Astrocyte of the cerebellum (primary cell): ENCODE measurements at regions not wholly inside any gene's neighbourhood (a gene's known extent, or its start where the extent isn't known, plus 50 kb on each side); places are given as distances from the start of the nearest gene placed in this dataset.

Experiments used
- DNase-seq: peaks from one replicate; pipeline ENCODE4 v3.0.0-alpha.2; 2011; ENCODE audit warnings: low read depth
- H3K4me3 ChIP-seq: 2 replicates; pipeline ENCODE4 v1.5.1; 2011; ENCODE audit warnings: mild to moderate bottlenecking, low read depth, low read length, moderate library complexity
- in situ Hi-C: cut with HindIII; loops from 2 replicates; pipeline ENCODE4 v1.10.0; 2017; ENCODE audit warnings: low sequenced_read_pairs
- TF ChIP-seq, protein P1 (sequence below): IDR thresholded peaks from 2 replicates; pipeline ENCODE4 v1.5.1; 2012; ENCODE audit warnings: low read length, low read depth, moderate library complexity, mild to moderate bottlenecking; ENCODE audit errors: missing control alignments

DNA sequence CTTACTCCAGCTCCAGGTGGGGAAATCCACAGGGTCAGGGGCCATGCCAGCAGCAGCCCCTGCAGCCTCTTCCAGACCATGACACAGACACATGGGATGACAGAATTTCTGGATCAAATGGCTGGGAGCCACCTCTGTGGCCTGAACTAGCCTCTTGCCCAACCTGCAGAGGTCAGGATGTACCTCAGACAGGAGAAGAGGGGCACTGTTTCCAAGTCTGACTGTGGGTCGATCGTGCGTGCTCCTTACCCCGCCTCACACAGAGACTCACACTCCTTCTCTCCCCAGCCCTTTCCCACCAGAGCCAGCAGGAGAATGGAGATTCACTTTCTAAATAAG, 131.9 kb downstream of the FAM43A start:
- no peak for DNase-seq
- H3K4me3 ChIP-seq = no peak overlapping the region
- TF ChIP-seq, protein P1, sequence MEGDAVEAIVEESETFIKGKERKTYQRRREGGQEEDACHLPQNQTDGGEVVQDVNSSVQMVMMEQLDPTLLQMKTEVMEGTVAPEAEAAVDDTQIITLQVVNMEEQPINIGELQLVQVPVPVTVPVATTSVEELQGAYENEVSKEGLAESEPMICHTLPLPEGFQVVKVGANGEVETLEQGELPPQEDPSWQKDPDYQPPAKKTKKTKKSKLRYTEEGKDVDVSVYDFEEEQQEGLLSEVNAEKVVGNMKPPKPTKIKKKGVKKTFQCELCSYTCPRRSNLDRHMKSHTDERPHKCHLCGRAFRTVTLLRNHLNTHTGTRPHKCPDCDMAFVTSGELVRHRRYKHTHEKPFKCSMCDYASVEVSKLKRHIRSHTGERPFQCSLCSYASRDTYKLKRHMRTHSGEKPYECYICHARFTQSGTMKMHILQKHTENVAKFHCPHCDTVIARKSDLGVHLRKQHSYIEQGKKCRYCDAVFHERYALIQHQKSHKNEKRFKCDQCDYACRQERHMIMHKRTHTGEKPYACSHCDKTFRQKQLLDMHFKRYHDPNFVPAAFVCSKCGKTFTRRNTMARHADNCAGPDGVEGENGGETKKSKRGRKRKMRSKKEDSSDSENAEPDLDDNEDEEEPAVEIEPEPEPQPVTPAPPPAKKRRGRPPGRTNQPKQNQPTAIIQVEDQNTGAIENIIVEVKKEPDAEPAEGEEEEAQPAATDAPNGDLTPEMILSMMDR = no peak
- in situ Hi-C loops = no loop called here

- no peak for DNase-seq
- H3K4me3 ChIP-seq = no peak overlapping the region
- TF ChIP-seq, protein P1 = no peak
- in situ Hi-C loops = no loop called here
Measured at GRCh38 chr3:194817936-194818335, 132.3 kb downstream of the FAM43A start.

DNA sequence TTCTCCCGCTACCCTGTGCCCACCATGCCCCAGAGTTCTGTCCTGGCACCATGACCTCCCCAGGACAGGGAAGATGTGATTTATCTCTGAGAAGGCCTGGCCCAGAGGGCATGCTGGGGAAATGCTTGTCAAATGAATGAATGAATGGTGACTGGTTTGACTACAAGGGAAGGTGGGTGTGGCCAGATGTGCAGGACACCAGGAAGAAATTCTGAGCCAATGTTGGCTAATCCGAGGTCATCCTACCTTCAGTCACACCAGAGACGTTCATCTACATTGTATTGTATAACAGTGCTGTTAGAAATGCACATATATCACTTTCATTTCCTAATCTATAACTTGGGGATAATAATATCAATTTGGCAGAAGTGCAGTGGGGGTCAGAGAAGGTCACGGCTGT, 138.4 kb downstream of the FAM43A start:
- in situ Hi-C loops = no loop called here
- TF ChIP-seq, protein P1 = no peak
- no peak for DNase-seq
- H3K4me3 ChIP-seq = no peak overlapping the region

- H3K4me3 ChIP-seq = no peak overlapping the region
- TF ChIP-seq, protein P1 = no peak
- in situ Hi-C loops = no loop called here
- DNase-seq = peak; percentile 19
Measured at GRCh38 chr3:194824701-194825111, 139.0 kb downstream of the FAM43A start.

DNA sequence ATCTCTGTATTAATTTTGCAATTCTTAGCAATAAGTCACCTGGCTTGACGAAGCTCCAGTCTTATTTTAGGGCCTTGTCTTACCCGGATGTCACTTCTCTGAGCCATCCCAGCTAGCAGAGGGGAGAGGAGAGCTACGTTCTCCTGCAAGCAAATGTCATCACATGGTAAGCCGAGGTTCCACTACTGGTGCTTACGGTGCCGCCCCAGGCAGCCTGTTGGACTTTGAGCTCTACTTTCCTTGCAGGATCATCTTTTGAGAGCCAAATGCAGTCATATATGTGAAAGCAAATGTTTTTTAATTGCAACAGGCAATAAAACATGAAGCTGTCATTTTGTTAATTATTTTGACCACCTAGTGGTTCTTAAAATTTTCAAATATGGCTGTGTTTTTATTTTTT, 140.9 kb downstream of the FAM43A start:
- no peak overlapping the region for H3K4me3 ChIP-seq
- TF ChIP-seq, protein P1 = no peak
- DNase-seq = no peak
- in situ Hi-C loops = no loop called here

DNA sequence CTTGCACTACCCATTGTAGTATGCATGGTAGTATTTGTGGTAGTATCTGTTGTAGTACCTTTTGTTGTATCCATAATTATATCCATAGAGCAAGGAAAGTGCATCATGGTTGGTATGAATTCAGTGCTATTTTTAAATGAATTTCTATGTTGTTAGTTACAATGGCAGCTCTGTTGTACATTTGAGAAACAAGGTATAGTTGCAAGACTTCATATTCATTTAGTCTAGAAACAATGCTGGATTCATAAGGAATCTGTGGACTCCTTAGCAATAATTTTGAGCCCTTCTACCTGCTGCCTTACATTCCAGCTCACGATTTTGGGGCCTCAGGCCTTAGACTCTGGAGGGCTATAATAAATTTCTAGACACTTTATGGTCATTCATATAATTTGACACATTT, 141.8 kb downstream of the FAM43A start:
- no peak overlapping the region for H3K4me3 ChIP-seq
- no peak for DNase-seq
- TF ChIP-seq, protein P1 = no peak
- in situ Hi-C loops = no loop called here

- DNase-seq = no peak
- H3K4me3 ChIP-seq = no peak overlapping the region
- in situ Hi-C loops = no loop called here
- TF ChIP-seq, protein P1 = no peak
Measured at GRCh38 chr3:194828116-194828515, 142.4 kb downstream of the FAM43A start.
